HG03565 (cell line): ENCODE measurements at regions not wholly inside any gene's neighbourhood (a gene's known extent, or its start where the extent isn't known, plus 50 kb on each side); places are given as distances from the start of the nearest gene placed in this dataset.
"Not testable (repeated sequence)": the region's sequence is repeated elsewhere in the genome, so short reads cannot be mapped to it uniquely, and the experiment has no call there.

Source experiments
- ATAC-seq: cut with Tn5 transposase; IDR thresholded peaks from one replicate; pipeline ENCODE4 v1.9.1; 2021; ENCODE audit warnings: mild to moderate bottlenecking, moderate library complexity; ENCODE audit not compliant: unreplicated experiment

- no peak for ATAC-seq
These were observed 56.4 kb upstream of the XIRP2 start for GRCh38 chr2:166831930-166832329.

GRCh38 chr2:166825914-166826313 is 62.4 kb upstream of the XIRP2 start:
- no peak for ATAC-seq

DNA sequence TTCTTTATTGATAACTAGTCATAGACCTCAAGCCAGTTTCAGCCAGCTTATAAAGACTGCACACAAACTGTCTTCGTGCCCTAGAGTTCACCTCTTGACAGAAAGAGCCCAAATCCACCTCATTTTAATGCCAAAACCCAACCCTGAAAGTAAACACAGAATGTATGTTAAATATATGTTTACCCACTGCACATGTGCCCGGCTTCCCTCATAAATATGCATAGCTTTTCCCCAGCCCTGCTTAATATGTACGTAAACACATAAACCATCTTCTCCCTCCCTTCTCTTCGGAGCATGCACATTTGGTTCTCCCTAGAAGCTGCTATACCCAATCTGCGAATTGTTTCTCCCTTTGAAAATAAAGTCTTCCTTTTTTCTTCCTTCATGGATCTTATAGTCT is 73.9 kb upstream of the XIRP2 start:
- ATAC-seq, result no peak

DNA sequence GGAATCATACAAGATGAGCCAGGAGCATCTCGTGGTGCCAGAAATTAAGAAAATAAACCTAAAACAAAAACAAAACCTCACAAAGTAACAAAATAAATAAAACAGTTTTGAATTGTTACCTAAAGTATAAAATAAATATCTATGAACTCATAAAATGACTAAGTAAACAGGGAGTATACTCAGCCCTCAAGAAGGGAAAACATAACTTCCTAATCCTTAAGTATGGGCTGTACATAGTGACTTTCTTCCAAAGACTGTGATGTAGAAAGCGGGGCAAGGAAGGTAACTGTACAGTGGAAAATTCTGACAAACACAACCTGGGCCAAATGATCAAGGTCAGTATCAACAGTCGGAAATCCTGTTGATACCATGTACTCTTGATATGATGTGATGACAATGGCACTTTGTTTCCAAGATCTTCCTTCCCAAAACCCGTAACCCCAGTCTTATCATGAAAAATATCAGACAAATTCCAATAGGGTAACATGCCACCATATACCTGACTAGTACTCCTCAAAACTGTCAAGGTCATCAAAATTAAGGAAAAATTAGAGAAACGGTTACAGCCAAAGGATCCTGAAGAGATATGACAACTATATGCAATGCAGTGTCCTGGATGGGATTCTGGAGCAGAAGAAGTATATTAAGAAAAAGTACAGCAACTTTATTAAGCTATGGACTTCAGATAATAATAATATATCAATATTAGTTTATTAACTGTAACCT is 76.0 kb upstream of the XIRP2 start:
- no peak for ATAC-seq

DNA sequence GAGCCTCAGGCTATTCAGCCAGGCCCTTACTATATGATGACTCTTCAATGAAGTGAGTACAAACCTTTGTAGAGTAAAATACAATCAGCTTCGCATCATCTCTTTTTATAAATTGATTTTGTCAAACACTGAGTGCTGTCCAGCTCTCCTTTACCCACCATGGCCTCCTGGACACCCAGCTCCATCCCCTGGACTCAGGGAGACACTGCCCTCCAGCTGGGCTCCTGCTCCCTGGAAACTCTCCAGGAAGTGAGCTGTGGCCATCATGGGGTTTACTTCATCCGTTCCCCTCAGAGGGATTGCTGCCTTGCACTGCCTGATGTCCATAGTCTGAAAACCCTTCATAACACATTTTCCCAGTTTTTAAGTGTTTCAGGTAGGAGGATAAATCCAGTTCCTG is 82.5 kb upstream of the XIRP2 start:
- no peak for ATAC-seq

GRCh38 chr2:166803373-166804000 is 84.8 kb upstream of the XIRP2 start:
- no peak for ATAC-seq

DNA sequence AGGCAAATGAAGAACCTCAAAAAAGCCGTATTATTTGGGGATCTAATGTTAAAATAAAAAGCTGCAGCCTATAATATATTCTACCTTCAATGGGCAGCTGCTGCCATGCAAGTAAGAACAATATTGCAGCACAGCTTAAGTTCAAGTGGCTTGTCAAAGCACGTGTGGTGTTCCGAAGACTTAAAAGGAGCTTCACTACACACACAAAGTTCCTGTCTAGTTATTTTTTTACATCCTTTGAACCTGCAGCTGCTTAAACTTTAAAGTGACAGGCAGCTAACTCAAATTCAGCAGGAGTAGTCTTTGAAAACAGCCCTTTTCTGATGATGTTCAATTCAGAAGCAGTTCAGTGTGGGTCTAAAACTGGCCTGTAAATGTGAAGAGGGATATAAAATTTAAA is 85.8 kb upstream of the XIRP2 start:
- ATAC-seq, result no peak

DNA sequence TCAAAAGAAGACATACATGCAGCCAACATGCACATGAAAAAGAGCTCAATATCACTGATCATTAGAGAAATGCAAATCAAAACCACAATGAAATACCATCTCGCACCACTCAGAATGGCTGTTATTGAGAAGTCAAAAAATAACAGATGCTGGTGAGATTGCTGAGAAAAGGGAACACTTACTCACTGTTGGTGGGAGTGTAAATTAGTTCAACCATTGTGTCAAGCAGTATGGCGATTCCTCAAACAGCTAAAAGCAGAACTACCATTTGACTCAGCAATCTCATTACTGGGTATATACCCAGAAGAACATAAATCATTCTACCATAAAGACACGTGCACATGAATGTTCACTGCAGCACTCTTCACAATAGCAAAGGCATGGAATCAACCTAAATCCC is 95.5 kb upstream of the XIRP2 start:
- ATAC-seq, result no peak

- ATAC-seq, result no peak
These were observed 101.6 kb upstream of the XIRP2 start for GRCh38 chr2:166786707-166787106.

- no peak for ATAC-seq
These were observed 103.9 kb upstream of the XIRP2 start for GRCh38 chr2:166784296-166784946.

GRCh38 chr2:166775176-166775575 is 113.1 kb upstream of the XIRP2 start:
- ATAC-seq, result no peak

- no peak for ATAC-seq
These were observed 114.9 kb upstream of the XIRP2 start for GRCh38 chr2:166773308-166773949.

GRCh38 chr2:166768393-166769123 is 119.7 kb upstream of the XIRP2 start:
- ATAC-seq, result no peak

DNA sequence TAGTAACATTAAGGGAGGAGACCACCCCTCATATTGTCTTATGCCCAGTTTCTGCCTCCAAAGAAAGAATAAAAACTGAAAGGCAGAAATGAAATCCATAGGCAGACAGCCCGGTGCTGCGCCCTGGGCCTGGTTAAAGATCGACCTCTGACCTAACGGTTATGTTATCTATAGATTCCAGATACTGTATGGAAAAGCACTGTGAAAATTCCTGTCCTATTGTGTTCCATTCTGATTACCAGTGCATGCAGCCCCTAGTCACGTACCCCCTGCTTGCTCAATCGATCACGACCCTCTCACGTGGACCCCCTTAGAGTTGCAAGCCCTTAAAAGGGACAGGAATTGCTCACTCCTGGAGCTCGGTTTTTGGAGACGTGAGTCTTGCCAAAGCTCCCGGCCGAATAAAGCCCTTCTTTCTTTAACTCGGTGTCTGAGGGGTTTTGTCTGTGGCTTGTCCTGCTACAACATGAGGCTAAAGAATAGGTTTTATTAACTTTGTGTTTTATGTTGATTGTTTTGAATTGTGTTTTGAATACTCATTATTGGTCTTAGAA is 121.4 kb upstream of the XIRP2 start:
- ATAC-seq, result not testable (repeated sequence)

GRCh38 chr2:166766220-166766619 is 122.1 kb upstream of the XIRP2 start:
- no peak for ATAC-seq

GRCh38 chr2:166765141-166765540 is 123.1 kb upstream of the XIRP2 start:
- ATAC-seq, result no peak

- ATAC-seq, result no peak
These were observed 123.6 kb upstream of the XIRP2 start for GRCh38 chr2:166764702-166765101.

- ATAC-seq, result no peak
These were observed 124.1 kb upstream of the XIRP2 start for GRCh38 chr2:166764216-166764615.

- ATAC-seq, result no peak
These were observed 125.5 kb upstream of the XIRP2 start for GRCh38 chr2:166762746-166763145.

- ATAC-seq, result no peak
These were observed 129.3 kb upstream of the XIRP2 start for GRCh38 chr2:166758956-166759355.

- no peak for ATAC-seq
These were observed 137.7 kb upstream of the XIRP2 start for GRCh38 chr2:166750624-166751023.
